ENCODE measurements at regions not wholly inside any gene's neighbourhood (a gene's known extent, or its start where the extent isn't known, plus 50 kb on each side); places are given as distances from the start of the nearest gene placed in this dataset.

DNA sequence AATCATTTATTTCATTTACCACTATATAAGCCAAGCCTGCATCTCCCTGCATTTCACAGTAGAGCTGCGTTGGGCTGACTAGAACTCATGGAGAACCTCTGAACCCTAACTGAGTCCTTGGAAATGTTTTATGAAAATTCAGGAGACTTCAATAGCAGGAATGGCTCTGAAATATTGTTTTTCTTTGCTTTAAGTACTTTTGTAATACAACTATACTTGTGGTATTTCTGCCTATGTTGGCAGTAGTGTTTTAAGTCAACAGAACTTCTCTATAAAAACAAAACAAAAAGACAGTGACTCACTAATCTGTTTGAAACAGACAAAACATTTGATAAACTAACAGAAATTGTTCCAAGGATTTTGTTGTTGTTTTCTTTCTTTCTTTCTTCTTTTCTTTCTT is 489.2 kb upstream of the MEF2C start:
- TF ChIP-seq, protein P1, sequence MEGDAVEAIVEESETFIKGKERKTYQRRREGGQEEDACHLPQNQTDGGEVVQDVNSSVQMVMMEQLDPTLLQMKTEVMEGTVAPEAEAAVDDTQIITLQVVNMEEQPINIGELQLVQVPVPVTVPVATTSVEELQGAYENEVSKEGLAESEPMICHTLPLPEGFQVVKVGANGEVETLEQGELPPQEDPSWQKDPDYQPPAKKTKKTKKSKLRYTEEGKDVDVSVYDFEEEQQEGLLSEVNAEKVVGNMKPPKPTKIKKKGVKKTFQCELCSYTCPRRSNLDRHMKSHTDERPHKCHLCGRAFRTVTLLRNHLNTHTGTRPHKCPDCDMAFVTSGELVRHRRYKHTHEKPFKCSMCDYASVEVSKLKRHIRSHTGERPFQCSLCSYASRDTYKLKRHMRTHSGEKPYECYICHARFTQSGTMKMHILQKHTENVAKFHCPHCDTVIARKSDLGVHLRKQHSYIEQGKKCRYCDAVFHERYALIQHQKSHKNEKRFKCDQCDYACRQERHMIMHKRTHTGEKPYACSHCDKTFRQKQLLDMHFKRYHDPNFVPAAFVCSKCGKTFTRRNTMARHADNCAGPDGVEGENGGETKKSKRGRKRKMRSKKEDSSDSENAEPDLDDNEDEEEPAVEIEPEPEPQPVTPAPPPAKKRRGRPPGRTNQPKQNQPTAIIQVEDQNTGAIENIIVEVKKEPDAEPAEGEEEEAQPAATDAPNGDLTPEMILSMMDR (IDR thresholded peaks at IDR 0.05): no peak
- no peak for TF ChIP-seq POLR2AphosphoS5 (IDR thresholded peaks at IDR 0.05; ENCODE audit: low read depth, low read length)
- TF ChIP-seq SIN3A (IDR thresholded peaks at IDR 0.05; ENCODE audit: borderline replicate concordance, insufficient read depth, low read depth, low read length): no peak
- TF ChIP-seq, protein P2, sequence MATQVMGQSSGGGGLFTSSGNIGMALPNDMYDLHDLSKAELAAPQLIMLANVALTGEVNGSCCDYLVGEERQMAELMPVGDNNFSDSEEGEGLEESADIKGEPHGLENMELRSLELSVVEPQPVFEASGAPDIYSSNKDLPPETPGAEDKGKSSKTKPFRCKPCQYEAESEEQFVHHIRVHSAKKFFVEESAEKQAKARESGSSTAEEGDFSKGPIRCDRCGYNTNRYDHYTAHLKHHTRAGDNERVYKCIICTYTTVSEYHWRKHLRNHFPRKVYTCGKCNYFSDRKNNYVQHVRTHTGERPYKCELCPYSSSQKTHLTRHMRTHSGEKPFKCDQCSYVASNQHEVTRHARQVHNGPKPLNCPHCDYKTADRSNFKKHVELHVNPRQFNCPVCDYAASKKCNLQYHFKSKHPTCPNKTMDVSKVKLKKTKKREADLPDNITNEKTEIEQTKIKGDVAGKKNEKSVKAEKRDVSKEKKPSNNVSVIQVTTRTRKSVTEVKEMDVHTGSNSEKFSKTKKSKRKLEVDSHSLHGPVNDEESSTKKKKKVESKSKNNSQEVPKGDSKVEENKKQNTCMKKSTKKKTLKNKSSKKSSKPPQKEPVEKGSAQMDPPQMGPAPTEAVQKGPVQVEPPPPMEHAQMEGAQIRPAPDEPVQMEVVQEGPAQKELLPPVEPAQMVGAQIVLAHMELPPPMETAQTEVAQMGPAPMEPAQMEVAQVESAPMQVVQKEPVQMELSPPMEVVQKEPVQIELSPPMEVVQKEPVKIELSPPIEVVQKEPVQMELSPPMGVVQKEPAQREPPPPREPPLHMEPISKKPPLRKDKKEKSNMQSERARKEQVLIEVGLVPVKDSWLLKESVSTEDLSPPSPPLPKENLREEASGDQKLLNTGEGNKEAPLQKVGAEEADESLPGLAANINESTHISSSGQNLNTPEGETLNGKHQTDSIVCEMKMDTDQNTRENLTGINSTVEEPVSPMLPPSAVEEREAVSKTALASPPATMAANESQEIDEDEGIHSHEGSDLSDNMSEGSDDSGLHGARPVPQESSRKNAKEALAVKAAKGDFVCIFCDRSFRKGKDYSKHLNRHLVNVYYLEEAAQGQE (IDR thresholded peaks at IDR 0.05; ENCODE audit: insufficient read depth in 1 of 2, low read depth in 2 of 2, low read length in 1 of 2): no peak
